Ovary (tissue), 7 donors: ENCODE measurements at regions not wholly inside any gene's neighbourhood (a gene's known extent, or its start where the extent isn't known, plus 50 kb on each side); places are given as distances from the start of the nearest gene placed in this dataset.

Experiments
- DNase-seq, 5 donors: peaks; one replicate each; pipeline ENCODE4 v3.0.0-alpha.2; 2019 to 2020
- H3K27ac ChIP-seq, 2 donors: fragments of 200-600 bp; one replicate each; pipeline versions ENCODE4 v1.5.1 to v1.8.0; 2019 to 2022
- H3K27me3 ChIP-seq: fragments of 200-600 bp; one replicate; pipeline ENCODE4 v1.8.0; 2022
- H3K36me3 ChIP-seq: fragments of 200-600 bp; sonication (generic); one replicate; pipeline ENCODE4 v1.5.1; 2019
- H3K4me1 ChIP-seq: one replicate; pipeline ENCODE4 v1.8.1; 2013; ENCODE audit warnings: mild to moderate bottlenecking, moderate library complexity; ENCODE audit not compliant: insufficient read depth
- H3K4me3 ChIP-seq: fragments of 200-600 bp; sonication (generic); one replicate; pipeline ENCODE4 v1.5.1; 2017
- H3K9me3 ChIP-seq, 2 donors: fragments of 200-600 bp in 1 of 2; sonication (generic) in 1 of 2; one replicate each; pipeline versions ENCODE4 v1.5.1 to v1.8.1; 2013 to 2019; ENCODE audit warnings: mild to moderate bottlenecking in 1 of 2, moderate library complexity in 1 of 2
- CTCF ChIP-seq, 3 donors: fragments of 450-650 bp in 2 of 3; fragments of 200-600 bp in 1 of 3; IDR thresholded peaks; one replicate each; pipeline versions ENCODE4 v1.5.1 to v1.8.0; 2016 to 2022; ENCODE audit warnings: antibody characterized with exemption in 3 of 3, mild to moderate bottlenecking in 1 of 3
- EP300 ChIP-seq: sonication (generic); formaldehyde crosslinking; IDR thresholded peaks from one replicate; pipeline ENCODE4 v1.6.1; 2017; ENCODE audit warnings: antibody characterized with exemption
- POLR2A ChIP-seq: fragments of 450-650 bp; IDR thresholded peaks from one replicate; pipeline ENCODE4 v1.6.1; 2017; ENCODE audit warnings: antibody characterized with exemption, mild to moderate bottlenecking, moderate library complexity
- WGBS, 3 donors: extraction: QIAGEN DNeasy Blood & Tissue Kit in 1 of 3; methylation state at CpG; one replicate each; pipeline versions ENCODE4 v1.1.5 to v1.1.7; 2013 to 2017; 5-methylcytosine and 5-hydroxymethylcytosine counted together
- intact Hi-C, 4 donors: fragments of 100-400 bp; cut with DNase I; formaldehyde crosslinking; loops; one replicate each; pipeline versions ENCODE4 v1.11.0 to v1.15.1; 2022 to 2023
- donor health status: DM: no; HTN: no; CAD: no; lungs with moderate emphysema.
- donor health status: DM: no; HTN: no; CAD: no.
- donor health status: Bipolar disorder and iron deficiency.
- donor health status: DM: no; HTN: no; CAD: no.
- donor health status: DM: yes; HTN: yes; CAD: no.

GRCh38 chr16:26344240-26344776 is 652.5 kb downstream of the HS3ST4 start:
- H3K27ac ChIP-seq: no peak overlapping the region
- TF ChIP-seq CTCF (IDR thresholded peaks at IDR 0.05) (no peak), POLR2A (no peak), EP300 (no peak)
- no peak overlapping the region for H3K4me3 ChIP-seq
- H3K36me3 ChIP-seq: no peaks in the 10 kb centered on the region
- H3K4me1 ChIP-seq: no peaks in the 10 kb centered on the region
- intact Hi-C loops: no loop called here
- 37 to 48% (median 42%) methylated on average over 4 of the region's 4 CpGs for WGBS, 3 donors
- DNase-seq: no peak
- H3K27me3 ChIP-seq: no peaks in the 10 kb centered on the region
- no peaks in the 10 kb centered on the region for H3K9me3 ChIP-seq

GRCh38 chr16:26344976-26345375 is 653.2 kb downstream of the HS3ST4 start:
- H3K36me3 ChIP-seq: no peaks in the 10 kb centered on the region
- no peaks in the 10 kb centered on the region for H3K27me3 ChIP-seq
- H3K9me3 ChIP-seq: no peaks in the 10 kb centered on the region
- intact Hi-C loops: no loop called here
- no peak overlapping the region for H3K4me3 ChIP-seq
- no peak overlapping the region for H3K27ac ChIP-seq
- TF ChIP-seq EP300 (no peak), CTCF (IDR thresholded peaks at IDR 0.05) (no peak), POLR2A (no peak)
- 66 to 79% (median 73%) methylated on average over 5 of the region's 5 CpGs for WGBS, 3 donors
- no peaks in the 10 kb centered on the region for H3K4me1 ChIP-seq
- DNase-seq: no peak

- WGBS, 3 donors: 68 to 81% (median 79%) methylated on average over 4 of the region's 4 CpGs
- intact Hi-C loops: no loop called here
Observed at GRCh38 chr16:26345966-26346365, 654.2 kb downstream of the HS3ST4 start.

GRCh38 chr16:26348095-26348494 is 656.3 kb downstream of the HS3ST4 start:
- Histone ChIP-seq H3K27me3 (no peaks in the 10 kb centered on the region), H3K27ac (no peak overlapping the region), H3K4me3 (no peak overlapping the region), H3K36me3 (no peaks in the 10 kb centered on the region), H3K4me1 (no peaks in the 10 kb centered on the region), H3K9me3 (no peaks in the 10 kb centered on the region)
- TF ChIP-seq CTCF (IDR thresholded peaks at IDR 0.05): no peak
- TF ChIP-seq POLR2A: no peak
- no peak for DNase-seq
- WGBS, 3 donors: 89 to 92% (median 92%) methylated on average over 10 of the region's 10 CpGs
- intact Hi-C loops: no loop called here

More at GRCh38 chr16:26345966-26346365, 654.2 kb downstream of the HS3ST4 start:
- H3K4me3 ChIP-seq: no peak overlapping the region
- no peaks in the 10 kb centered on the region for H3K36me3 ChIP-seq
- no peak for DNase-seq
- H3K27ac ChIP-seq: no peak overlapping the region
- H3K9me3 ChIP-seq: no peaks in the 10 kb centered on the region
- TF ChIP-seq EP300 (no peak), CTCF (IDR thresholded peaks at IDR 0.05) (no peak), POLR2A (no peak)
- no peaks in the 10 kb centered on the region for H3K27me3 ChIP-seq
- no peaks in the 10 kb centered on the region for H3K4me1 ChIP-seq
